DOHH2 (cell line): ENCODE measurements at regions not wholly inside any gene's neighbourhood (a gene's known extent, or its start where the extent isn't known, plus 50 kb on each side); places are given as distances from the start of the nearest gene placed in this dataset.

ENCODE experiments used
- EZH2phosphoT487 ChIP-seq: fragments of 200-600 bp; sonication (generic); IDR thresholded peaks from 2 replicates; pipeline ENCODE4 v1.6.1; 2017; ENCODE audit warnings: borderline replicate concordance, mild to moderate bottlenecking, antibody characterized with exemption, low read length, moderate library complexity, mixed read lengths
- TF ChIP-seq, protein P1 (sequence below): fragments of 200-600 bp; sonication (generic); IDR thresholded peaks from one replicate; pipeline ENCODE4 v1.5.1; 2014; ENCODE audit warnings: antibody characterized with exemption, mild to moderate bottlenecking, low read depth, low read length; ENCODE audit not compliant: poor library complexity, severe bottlenecking

DNA sequence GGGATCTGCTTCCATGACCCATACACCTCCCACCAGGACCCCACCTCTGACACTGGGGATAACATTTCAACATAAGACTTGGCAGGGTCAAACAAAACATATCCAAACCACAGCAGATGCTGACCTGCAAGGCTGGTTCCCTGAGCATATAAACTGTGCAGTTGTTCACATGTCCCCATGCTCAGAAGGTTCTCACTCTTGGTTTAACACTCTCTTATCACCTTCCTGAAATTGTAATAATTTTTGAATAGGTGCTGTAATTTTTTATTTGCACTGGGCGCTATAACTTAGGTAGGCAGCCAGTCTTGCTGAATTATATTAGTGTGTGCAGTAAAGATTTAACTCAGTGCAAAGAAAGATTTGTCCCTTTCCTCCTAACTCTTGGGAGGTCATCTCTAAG lies 824.8 kb upstream of the SOX9 start:
- TF ChIP-seq, protein P1, sequence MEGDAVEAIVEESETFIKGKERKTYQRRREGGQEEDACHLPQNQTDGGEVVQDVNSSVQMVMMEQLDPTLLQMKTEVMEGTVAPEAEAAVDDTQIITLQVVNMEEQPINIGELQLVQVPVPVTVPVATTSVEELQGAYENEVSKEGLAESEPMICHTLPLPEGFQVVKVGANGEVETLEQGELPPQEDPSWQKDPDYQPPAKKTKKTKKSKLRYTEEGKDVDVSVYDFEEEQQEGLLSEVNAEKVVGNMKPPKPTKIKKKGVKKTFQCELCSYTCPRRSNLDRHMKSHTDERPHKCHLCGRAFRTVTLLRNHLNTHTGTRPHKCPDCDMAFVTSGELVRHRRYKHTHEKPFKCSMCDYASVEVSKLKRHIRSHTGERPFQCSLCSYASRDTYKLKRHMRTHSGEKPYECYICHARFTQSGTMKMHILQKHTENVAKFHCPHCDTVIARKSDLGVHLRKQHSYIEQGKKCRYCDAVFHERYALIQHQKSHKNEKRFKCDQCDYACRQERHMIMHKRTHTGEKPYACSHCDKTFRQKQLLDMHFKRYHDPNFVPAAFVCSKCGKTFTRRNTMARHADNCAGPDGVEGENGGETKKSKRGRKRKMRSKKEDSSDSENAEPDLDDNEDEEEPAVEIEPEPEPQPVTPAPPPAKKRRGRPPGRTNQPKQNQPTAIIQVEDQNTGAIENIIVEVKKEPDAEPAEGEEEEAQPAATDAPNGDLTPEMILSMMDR, result no peak
- no peak for TF ChIP-seq EZH2phosphoT487
